Spleen (tissue), 7 donors: ENCODE measurements at regions not wholly inside any gene's neighbourhood (a gene's known extent, or its start where the extent isn't known, plus 50 kb on each side); places are given as distances from the start of the nearest gene placed in this dataset.

Experiments used
- POLR2A ChIP-seq, 3 donors: fragments of 450-650 bp; IDR thresholded peaks; one replicate each; pipeline ENCODE4 v1.5.1; 2017; ENCODE audit warnings: antibody characterized with exemption in 3 of 3, mild to moderate bottlenecking in 1 of 3
- TF ChIP-seq, protein P1 (sequence below), 11 experiments: fragments of 200-600 bp in 7 of 11; fragments of 450-650 bp in 4 of 11; sonication (generic) in 4 of 11; IDR thresholded peaks in 8 of 11; conservative IDR thresholded peaks in 3 of 11; 1 replicate in 7 of 11; 2 replicates in 4 of 11; pipeline versions ENCODE4 v1.4.0 to v1.8.0; 2016 to 2021; ENCODE audit warnings: antibody characterized with exemption in 11 of 11, inconsistent platforms in 4 of 11, mild to moderate bottlenecking in 1 of 11
- donor health status: DM: no; HTN: no; CAD: no; lungs with moderate emphysema.
- donor health status: DM: no; HTN: no; CAD: no.
- donor health status: DM: no; HTN: no; CAD: no.

DNA sequence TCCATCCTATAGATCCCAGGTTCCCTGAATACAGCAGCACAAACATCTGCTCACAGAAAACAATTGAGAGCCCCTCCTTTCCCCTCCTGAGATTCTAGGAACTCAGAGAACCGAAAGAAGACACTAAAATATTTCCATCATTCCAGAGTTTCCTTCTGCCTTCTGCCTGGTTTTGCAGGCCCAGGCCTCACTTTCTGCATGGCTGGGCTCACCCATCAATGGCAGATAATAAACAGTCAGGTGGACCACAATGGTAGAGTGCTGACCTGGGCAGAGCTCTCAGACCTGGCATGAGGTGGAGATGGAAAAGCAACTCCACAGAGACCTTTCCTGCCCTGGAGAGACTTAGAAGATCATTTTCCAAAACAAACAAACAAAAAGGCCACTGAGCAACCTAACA lies 389.1 kb downstream of the NXPE2 start:
- TF ChIP-seq, protein P1, sequence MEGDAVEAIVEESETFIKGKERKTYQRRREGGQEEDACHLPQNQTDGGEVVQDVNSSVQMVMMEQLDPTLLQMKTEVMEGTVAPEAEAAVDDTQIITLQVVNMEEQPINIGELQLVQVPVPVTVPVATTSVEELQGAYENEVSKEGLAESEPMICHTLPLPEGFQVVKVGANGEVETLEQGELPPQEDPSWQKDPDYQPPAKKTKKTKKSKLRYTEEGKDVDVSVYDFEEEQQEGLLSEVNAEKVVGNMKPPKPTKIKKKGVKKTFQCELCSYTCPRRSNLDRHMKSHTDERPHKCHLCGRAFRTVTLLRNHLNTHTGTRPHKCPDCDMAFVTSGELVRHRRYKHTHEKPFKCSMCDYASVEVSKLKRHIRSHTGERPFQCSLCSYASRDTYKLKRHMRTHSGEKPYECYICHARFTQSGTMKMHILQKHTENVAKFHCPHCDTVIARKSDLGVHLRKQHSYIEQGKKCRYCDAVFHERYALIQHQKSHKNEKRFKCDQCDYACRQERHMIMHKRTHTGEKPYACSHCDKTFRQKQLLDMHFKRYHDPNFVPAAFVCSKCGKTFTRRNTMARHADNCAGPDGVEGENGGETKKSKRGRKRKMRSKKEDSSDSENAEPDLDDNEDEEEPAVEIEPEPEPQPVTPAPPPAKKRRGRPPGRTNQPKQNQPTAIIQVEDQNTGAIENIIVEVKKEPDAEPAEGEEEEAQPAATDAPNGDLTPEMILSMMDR (IDR thresholded peaks at IDR 0.05 in 8 of 11, conservative IDR thresholded peaks at IDR 0.05 in 3 of 11), result no peak
- TF ChIP-seq POLR2A (IDR thresholded peaks at IDR 0.05), result no peak
